NCI-H146 treated with DMSO at 0.1 percent for 48 hours (cell line): ENCODE measurements at regions not wholly inside any gene's neighbourhood (a gene's known extent, or its start where the extent isn't known, plus 50 kb on each side); places are given as distances from the start of the nearest gene placed in this dataset.

Experiments used
- DNase-seq: peaks from one replicate; lab custom pipeline; 2025; ENCODE audit not compliant: unreplicated experiment; lab: John Stamatoyannopoulos, UW

DNA sequence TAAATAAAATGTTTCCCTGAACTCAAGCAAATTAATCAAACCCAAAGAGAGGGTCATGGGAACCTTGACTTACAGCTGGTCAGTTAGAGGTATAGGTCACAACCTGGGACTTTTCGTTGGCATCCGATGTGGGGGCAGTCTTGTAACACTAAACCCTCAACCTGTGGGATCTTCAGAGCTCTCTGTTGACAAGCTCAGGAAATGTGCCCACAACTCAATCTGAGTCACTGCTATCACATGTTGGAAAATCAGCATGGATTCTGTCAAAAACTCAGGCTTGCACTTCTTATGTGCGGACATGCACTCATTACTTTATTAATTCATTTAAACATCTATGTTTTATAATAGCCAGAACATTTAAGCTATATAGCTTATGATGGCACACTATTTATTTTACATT lies 424.6 kb upstream of the SORCS1 start:
- no peak for DNase-seq

- DNase-seq, result no peak
Measured at GRCh38 chr10:107585630-107586029, 421.1 kb upstream of the SORCS1 start.

DNA sequence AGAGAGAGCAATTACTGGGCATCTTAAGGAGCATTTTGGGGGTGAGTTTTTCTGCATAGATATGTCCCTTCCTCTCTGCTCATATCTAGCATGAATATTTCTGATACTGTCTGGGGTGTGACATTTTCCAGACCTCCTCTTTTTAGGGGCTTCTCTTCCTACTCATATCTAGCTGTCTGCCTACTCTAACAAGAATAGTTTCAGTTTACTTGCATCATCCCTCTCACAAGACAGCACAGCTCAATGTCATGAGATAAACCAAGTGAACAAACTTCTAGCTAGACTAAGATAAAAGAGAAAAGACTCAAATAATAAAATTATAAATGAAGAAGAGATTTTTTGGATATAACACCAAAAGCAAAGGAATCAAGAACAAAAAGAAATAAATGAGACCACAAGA lies 419.5 kb upstream of the SORCS1 start:
- DNase-seq, result no peak

DNA sequence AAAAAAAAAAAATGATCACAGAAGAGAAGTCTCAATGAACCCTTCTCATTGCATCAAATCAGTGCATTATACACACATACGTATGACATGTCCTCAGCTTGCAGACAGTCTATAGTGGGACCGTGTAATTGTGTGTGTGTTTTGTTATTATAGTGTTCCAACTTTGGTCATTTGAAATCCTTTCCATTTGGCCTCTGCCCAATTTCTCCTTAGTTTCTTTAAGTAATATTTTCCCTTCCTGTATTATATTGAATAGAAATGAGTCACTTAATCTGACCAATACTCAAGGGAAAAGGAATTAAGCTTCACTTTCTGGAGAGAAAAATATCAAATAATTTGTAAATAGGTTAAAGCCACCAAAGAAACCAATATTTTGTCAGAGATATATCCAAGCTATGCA lies 415.5 kb upstream of the SORCS1 start:
- DNase-seq, result no peak

- DNase-seq, result no peak
Measured at GRCh38 chr10:107577221-107577620, 412.7 kb upstream of the SORCS1 start.

DNA sequence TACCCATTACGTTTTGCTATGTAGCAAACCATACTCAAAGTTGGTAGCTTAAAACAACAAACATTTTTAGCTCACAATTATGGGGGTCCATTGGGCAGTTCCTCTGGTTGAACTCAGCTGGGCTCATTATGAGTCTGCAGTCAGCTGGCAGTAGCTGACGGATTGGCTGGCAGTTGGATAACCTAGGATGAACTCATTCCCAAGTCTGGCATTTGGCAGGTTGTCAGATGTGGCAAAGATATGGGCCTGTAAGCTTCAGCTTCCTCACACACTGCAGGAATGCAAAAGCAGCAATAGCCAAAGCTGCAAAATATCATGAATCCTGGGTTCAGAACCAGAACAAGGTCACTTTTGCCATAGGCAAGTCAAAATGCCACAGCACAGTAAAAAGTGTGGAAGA lies 412.2 kb upstream of the SORCS1 start:
- DNase-seq, result no peak

DNA sequence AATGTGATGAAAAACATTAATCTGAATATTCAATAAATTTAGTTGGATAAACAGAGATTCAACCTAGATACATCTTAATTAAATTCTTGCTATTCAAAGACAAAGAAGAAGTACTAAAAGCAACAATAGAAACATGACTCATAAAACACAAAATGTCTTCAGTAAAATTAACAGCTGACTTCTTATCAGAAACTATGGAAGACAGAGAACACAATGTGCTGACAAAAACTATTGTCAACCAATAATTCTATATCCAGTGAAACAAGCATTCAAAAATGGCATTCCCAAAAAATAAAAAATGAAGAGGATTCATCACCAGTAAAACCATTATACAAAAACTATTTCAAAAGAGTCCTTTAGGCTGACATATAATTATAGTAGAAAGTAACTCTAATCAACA lies 400.5 kb upstream of the SORCS1 start:
- DNase-seq, result no peak

- no peak for DNase-seq
Measured at GRCh38 chr10:107561136-107561650, 396.7 kb upstream of the SORCS1 start.

GRCh38 chr10:107557916-107558315 lies 393.4 kb upstream of the SORCS1 start:
- DNase-seq, result no peak

- no peak for DNase-seq
Measured at GRCh38 chr10:107554333-107554732, 389.8 kb upstream of the SORCS1 start.

DNA sequence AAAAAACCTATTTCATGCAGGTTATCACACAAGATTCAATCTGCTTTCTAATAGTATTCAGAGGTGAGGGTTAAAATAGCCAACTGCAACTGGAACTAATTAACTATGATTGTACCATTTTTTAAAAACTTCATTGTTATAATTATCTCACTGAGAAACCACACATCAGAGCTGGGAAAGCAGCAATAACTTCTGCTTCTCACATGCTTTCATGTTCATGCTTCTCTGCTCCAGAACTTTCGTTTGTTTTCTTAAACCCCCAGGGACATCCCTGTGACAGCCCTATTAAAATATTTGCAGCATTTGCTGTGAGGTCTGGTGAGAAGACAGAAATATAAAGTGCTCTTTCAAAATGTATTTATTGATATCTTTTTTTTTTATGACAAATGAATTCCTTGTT lies 389.0 kb upstream of the SORCS1 start:
- DNase-seq, result no peak

DNA sequence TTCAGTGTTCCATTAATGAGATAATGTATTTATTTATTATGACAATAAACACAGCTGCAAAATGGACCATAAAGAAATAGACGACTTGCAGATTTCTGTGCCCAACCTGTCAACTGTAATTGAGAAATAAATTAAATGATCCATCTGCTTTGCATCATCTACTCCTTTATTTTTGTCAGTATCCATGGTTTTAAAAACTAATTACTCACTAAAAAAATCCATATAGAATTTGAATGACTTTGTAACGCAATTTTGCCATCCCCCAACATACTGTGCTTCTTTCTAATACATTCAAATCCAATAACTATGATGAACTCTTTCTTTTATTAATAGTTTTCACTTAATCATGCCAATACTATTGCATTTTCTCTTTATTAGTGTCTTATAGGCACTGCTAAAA lies 388.5 kb upstream of the SORCS1 start:
- DNase-seq, result no peak

- no peak for DNase-seq
Measured at GRCh38 chr10:107548301-107548700, 383.8 kb upstream of the SORCS1 start.

GRCh38 chr10:107546986-107547385 lies 382.5 kb upstream of the SORCS1 start:
- DNase-seq, result no peak

GRCh38 chr10:107546284-107546683 lies 381.8 kb upstream of the SORCS1 start:
- DNase-seq, result no peak

DNA sequence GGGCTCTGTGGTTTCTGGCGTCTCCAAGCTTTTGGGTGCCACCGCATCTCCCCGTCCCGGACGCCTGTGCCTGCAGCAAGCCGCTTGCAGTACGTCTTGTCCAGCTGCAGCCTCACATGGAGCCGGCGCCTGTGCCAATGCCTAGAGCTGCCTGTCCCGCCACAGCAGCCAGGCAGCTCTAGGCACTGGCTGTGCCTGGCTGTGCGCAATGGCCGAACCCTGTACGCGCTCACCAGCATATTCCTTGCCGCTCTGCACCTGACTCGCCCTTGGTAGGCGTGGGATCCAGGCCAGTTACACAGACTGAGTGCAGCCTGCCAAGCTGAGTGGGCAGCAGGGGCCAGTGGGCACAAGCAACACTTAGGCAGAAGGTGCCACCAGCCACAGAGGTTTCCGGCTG lies 381.2 kb upstream of the SORCS1 start:
- DNase-seq, result no peak

GRCh38 chr10:107544706-107545520 lies 380.4 kb upstream of the SORCS1 start:
- no peak for DNase-seq

- DNase-seq, result no peak
Measured at GRCh38 chr10:107542607-107543006, 378.1 kb upstream of the SORCS1 start.

DNA sequence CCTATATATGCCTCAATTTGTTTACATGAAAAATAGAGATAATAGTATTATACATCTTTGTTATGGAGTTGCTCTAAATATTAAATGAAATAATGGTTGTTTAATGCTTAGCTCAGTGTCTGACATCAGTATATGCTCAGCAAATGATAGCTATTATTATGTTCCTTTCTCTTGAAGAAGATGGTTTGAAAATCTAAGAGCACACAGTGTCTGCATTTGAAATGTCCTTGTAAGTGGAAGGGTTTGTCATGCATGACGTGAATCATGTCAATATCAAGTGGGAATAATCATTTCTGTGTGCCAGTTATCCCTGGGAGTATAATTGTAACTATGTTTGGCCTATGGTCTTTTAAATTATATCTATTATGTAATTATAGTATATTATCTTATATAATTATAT lies 377.5 kb upstream of the SORCS1 start:
- no peak for DNase-seq

GRCh38 chr10:107540981-107541380 lies 376.5 kb upstream of the SORCS1 start:
- no peak for DNase-seq

GRCh38 chr10:107529350-107529749 lies 364.8 kb upstream of the SORCS1 start:
- no peak for DNase-seq

- no peak for DNase-seq
Measured at GRCh38 chr10:107520348-107520747, 355.8 kb upstream of the SORCS1 start.

DNA sequence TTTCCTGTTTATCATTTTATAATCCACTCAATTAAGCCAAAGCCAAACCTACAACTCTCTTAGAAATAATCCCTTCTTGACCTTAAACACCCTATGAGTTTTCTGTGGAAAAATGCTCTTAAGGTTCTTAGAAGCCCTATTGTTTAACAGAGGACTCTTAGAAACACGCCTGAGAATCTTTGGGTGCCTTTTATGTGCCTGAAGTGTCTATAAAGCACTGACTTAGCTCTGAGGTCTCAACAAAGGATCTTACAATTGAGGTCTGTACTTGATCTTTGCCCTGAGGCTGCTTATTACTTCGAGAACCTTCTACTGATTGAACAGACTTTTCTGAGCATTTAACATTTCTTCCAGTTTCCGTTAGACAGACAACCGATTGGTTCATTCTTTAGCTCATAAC lies 353.3 kb upstream of the SORCS1 start:
- no peak for DNase-seq
